Neural progenitor cell (in vitro differentiated cells): ENCODE measurements at regions not wholly inside any gene's neighbourhood (a gene's known extent, or its start where the extent isn't known, plus 50 kb on each side); places are given as distances from the start of the nearest gene placed in this dataset.

Source experiments
- DNase-seq: peaks from one replicate; pipeline ENCODE4 v3.0.0-alpha.2; 2016; ENCODE audit warnings: low spot score
- H2AFZ ChIP-seq: fragments of 200-600 bp; sonication (generic); replicated peaks from 2 replicates; pipeline ENCODE4 v1.6.1; 2016; ENCODE audit warnings: antibody characterized with exemption
- H3F3A ChIP-seq: fragments of 200-600 bp; sonication (generic); 2 replicates; pipeline ENCODE4 v1.6.1; 2016; ENCODE audit warnings: antibody characterized with exemption, low read depth
- H3K27ac ChIP-seq: fragments of 200-600 bp; sonication (generic); 2 replicates; pipeline ENCODE4 v1.5.1; 2016; ENCODE audit warnings: mild to moderate bottlenecking
- H3K27me3 ChIP-seq: fragments of 200-600 bp; sonication (generic); 2 replicates; pipeline ENCODE4 v1.6.1; 2016; ENCODE audit warnings: mild to moderate bottlenecking, moderate library complexity
- H3K36me3 ChIP-seq: fragments of 200-600 bp; sonication (generic); 2 replicates; pipeline ENCODE4 v1.5.1; 2016
- H3K4me1 ChIP-seq: fragments of 200-600 bp; sonication (generic); 2 replicates; pipeline ENCODE4 v1.6.1; 2016; ENCODE audit warnings: mixed run types
- H3K4me2 ChIP-seq: fragments of 200-600 bp; sonication (generic); 2 replicates; pipeline ENCODE4 v1.6.1; 2016
- H3K4me3 ChIP-seq: fragments of 200-600 bp; sonication (generic); 2 replicates; pipeline ENCODE4 v1.5.1; 2016
- H3K79me2 ChIP-seq: fragments of 200-600 bp; sonication (generic); 2 replicates; pipeline ENCODE4 v1.6.1; 2016; ENCODE audit warnings: low read depth
- H3K9ac ChIP-seq: fragments of 200-600 bp; sonication (generic); 2 replicates; pipeline ENCODE4 v1.6.1; 2016
- H3K9me3 ChIP-seq: fragments of 200-600 bp; sonication (generic); 2 replicates; pipeline ENCODE4 v1.5.1; 2016; ENCODE audit warnings: low read depth
- H4K20me1 ChIP-seq: fragments of 200-600 bp; sonication (generic); 2 replicates; pipeline ENCODE4 v1.6.1; 2016; ENCODE audit warnings: low read depth
- H3K27ac Mint-ChIP-seq: 3 replicates; pipeline ENCODE4 v1.8.0; 2021; ENCODE audit warnings: mixed read lengths
- H3K27me3 Mint-ChIP-seq: 2 replicates; pipeline ENCODE4 v1.8.0; 2022; ENCODE audit warnings: low read depth, mild to moderate bottlenecking, inconsistent platforms, moderate library complexity, mixed read lengths; ENCODE audit not compliant: insufficient read depth
- H3K36me3 Mint-ChIP-seq: 3 replicates; pipeline ENCODE4 v1.8.0; 2021; ENCODE audit warnings: mixed read lengths
- H3K4me1 Mint-ChIP-seq: 3 replicates; pipeline ENCODE4 v1.8.0; 2021; ENCODE audit warnings: mixed read lengths
- H3K4me3 Mint-ChIP-seq: 3 replicates; pipeline ENCODE4 v1.8.0; 2021; ENCODE audit warnings: mild to moderate bottlenecking, moderate library complexity, mixed read lengths
- H3K9me3 Mint-ChIP-seq: 3 replicates; pipeline ENCODE4 v1.8.0; 2020; ENCODE audit warnings: mixed read lengths
- CTCF ChIP-seq: fragments of 200-600 bp; sonication (generic); IDR thresholded peaks from 2 replicates; pipeline ENCODE4 v1.5.1; 2017; ENCODE audit warnings: antibody characterized with exemption, mild to moderate bottlenecking
- EZH2 ChIP-seq: fragments of 200-600 bp; sonication (generic); IDR thresholded peaks from 2 replicates; pipeline ENCODE4 v1.6.1; 2017; ENCODE audit warnings: antibody characterized with exemption, mild to moderate bottlenecking, moderate library complexity
- EZH2phosphoT487 ChIP-seq: fragments of 200-600 bp; sonication (generic); IDR thresholded peaks from 2 replicates; pipeline ENCODE4 v1.6.1; 2017; ENCODE audit warnings: antibody characterized with exemption

GRCh38 chr4:57446266-57446665 is 336.1 kb upstream of the IGFBP7 start:
- Mint-ChIP-seq H3K4me3 (no peak overlapping the region), H3K9me3 (peaks cover 10% of the 10 kb centered on the region), H3K36me3 (no peaks in the 10 kb centered on the region), H3K4me1 (peaks cover 21% of the 10 kb centered on the region), H3K27ac (no peak overlapping the region), H3K27me3 (peaks cover 4% of the 10 kb centered on the region)
- no peak for TF ChIP-seq EZH2
- TF ChIP-seq CTCF = no peak
- no peak for TF ChIP-seq EZH2phosphoT487
- Histone ChIP-seq H3K9ac (no peak overlapping the region), H3K4me1 (no peaks in the 10 kb centered on the region), H3K4me3 (no peak overlapping the region), H3K4me2 (no peak overlapping the region), H3K36me3 (no peaks in the 10 kb centered on the region), H3K27me3 (no peaks in the 10 kb centered on the region), H2AFZ (no peak overlapping the region), H3K27ac (no peak overlapping the region), H4K20me1 (no peaks in the 10 kb centered on the region), H3K9me3 (no peaks in the 10 kb centered on the region), H3K79me2 (no peaks in the 10 kb centered on the region), H3F3A (no peaks in the 10 kb centered on the region)
- no peak for DNase-seq

GRCh38 chr4:57445686-57446085 is 335.5 kb upstream of the IGFBP7 start:
- Histone ChIP-seq H3K4me1 (no peaks in the 10 kb centered on the region), H3F3A (no peaks in the 10 kb centered on the region), H3K27ac (no peak overlapping the region), H3K4me3 (no peak overlapping the region), H4K20me1 (no peaks in the 10 kb centered on the region), H3K9me3 (no peaks in the 10 kb centered on the region), H3K79me2 (no peaks in the 10 kb centered on the region), H3K27me3 (no peaks in the 10 kb centered on the region), H3K36me3 (no peaks in the 10 kb centered on the region), H3K9ac (no peak overlapping the region), H3K4me2 (no peak overlapping the region), H2AFZ (no peak overlapping the region)
- TF ChIP-seq EZH2phosphoT487 (no peak), EZH2 (no peak), CTCF (no peak)
- no peaks in the 10 kb centered on the region for H3K36me3 Mint-ChIP-seq
- peaks cover 4% of the 10 kb centered on the region for H3K27me3 Mint-ChIP-seq
- H3K4me3 Mint-ChIP-seq = no peak overlapping the region
- no peak for DNase-seq
- H3K9me3 Mint-ChIP-seq = peaks cover 8% of the 10 kb centered on the region
- H3K4me1 Mint-ChIP-seq = peaks cover 21% of the 10 kb centered on the region
- H3K27ac Mint-ChIP-seq = no peak overlapping the region

- Histone ChIP-seq H3K27ac (no peak overlapping the region), H3K9ac (no peak overlapping the region), H3K79me2 (no peaks in the 10 kb centered on the region), H3K4me3 (no peak overlapping the region), H3F3A (no peaks in the 10 kb centered on the region), H3K27me3 (no peaks in the 10 kb centered on the region), H3K36me3 (no peaks in the 10 kb centered on the region), H2AFZ (no peak overlapping the region), H4K20me1 (no peaks in the 10 kb centered on the region), H3K4me2 (no peak overlapping the region), H3K4me1 (no peaks in the 10 kb centered on the region), H3K9me3 (no peaks in the 10 kb centered on the region)
- H3K9me3 Mint-ChIP-seq = peaks cover 3% of the 10 kb centered on the region
- H3K4me3 Mint-ChIP-seq = no peak overlapping the region
- no peak for TF ChIP-seq CTCF
- no peak for TF ChIP-seq EZH2phosphoT487
- no peak for TF ChIP-seq EZH2
- peak overlapping the region; percentile 4 for H3K27ac Mint-ChIP-seq
- no peak for DNase-seq
- H3K4me1 Mint-ChIP-seq = peaks cover 21% of the 10 kb centered on the region
- no peaks in the 10 kb centered on the region for H3K36me3 Mint-ChIP-seq
- peaks cover 7% of the 10 kb centered on the region for H3K27me3 Mint-ChIP-seq
These were observed 334.5 kb upstream of the IGFBP7 start for GRCh38 chr4:57444671-57445070.

GRCh38 chr4:57443787-57444186 is 333.6 kb upstream of the IGFBP7 start:
- Histone ChIP-seq H3K27ac (no peak overlapping the region), H3K9ac (no peak overlapping the region), H3K4me3 (no peak overlapping the region), H3K4me2 (no peak overlapping the region), H4K20me1 (no peaks in the 10 kb centered on the region), H3K27me3 (no peaks in the 10 kb centered on the region), H3K79me2 (no peaks in the 10 kb centered on the region), H3K4me1 (no peaks in the 10 kb centered on the region), H2AFZ (no peak overlapping the region), H3F3A (no peaks in the 10 kb centered on the region), H3K9me3 (no peaks in the 10 kb centered on the region), H3K36me3 (no peaks in the 10 kb centered on the region)
- no peak overlapping the region for H3K4me3 Mint-ChIP-seq
- TF ChIP-seq EZH2 (no peak), EZH2phosphoT487 (no peak), CTCF (no peak)
- peak overlapping the region; percentile 18 for H3K27ac Mint-ChIP-seq
- peaks cover under 1% of the 10 kb centered on the region for H3K9me3 Mint-ChIP-seq
- H3K27me3 Mint-ChIP-seq = peaks cover 7% of the 10 kb centered on the region
- H3K4me1 Mint-ChIP-seq = peaks cover 21% of the 10 kb centered on the region
- no peaks in the 10 kb centered on the region for H3K36me3 Mint-ChIP-seq
- no peak for DNase-seq
